Fibroblast of skin of scalp (primary cell): ENCODE measurements at regions not wholly inside any gene's neighbourhood (a gene's known extent, or its start where the extent isn't known, plus 50 kb on each side); places are given as distances from the start of the nearest gene placed in this dataset.

Experiments used
- DNase-seq: peaks from one replicate; pipeline ENCODE4 v3.0.0-alpha.2; 2013

GRCh38 chr12:75720812-75721641, 209.6 kb upstream of the KRR1 start:
- DNase-seq: no peak

- no peak for DNase-seq
These were observed 206.5 kb upstream of the KRR1 start for GRCh38 chr12:75717902-75718301.

GRCh38 chr12:75716291-75717025, 205.0 kb upstream of the KRR1 start:
- no peak for DNase-seq

- no peak for DNase-seq
These were observed 204.3 kb upstream of the KRR1 start for GRCh38 chr12:75715682-75716081.

GRCh38 chr12:75715323-75715644, 203.9 kb upstream of the KRR1 start:
- DNase-seq: no peak

- no peak for DNase-seq
These were observed 203.3 kb upstream of the KRR1 start for GRCh38 chr12:75714462-75715322.

GRCh38 chr12:75713434-75713833, 202.0 kb upstream of the KRR1 start:
- no peak for DNase-seq

GRCh38 chr12:75712223-75712622, 200.8 kb upstream of the KRR1 start:
- no peak for DNase-seq

GRCh38 chr12:75711271-75711670, 199.9 kb upstream of the KRR1 start:
- DNase-seq: no peak

- no peak for DNase-seq
These were observed 199.1 kb upstream of the KRR1 start for GRCh38 chr12:75710361-75711069.

- DNase-seq: no peak
These were observed 198.1 kb upstream of the KRR1 start for GRCh38 chr12:75709503-75709902.

GRCh38 chr12:75708802-75709201, 197.4 kb upstream of the KRR1 start:
- DNase-seq: no peak

- DNase-seq: no peak
These were observed 196.6 kb upstream of the KRR1 start for GRCh38 chr12:75707983-75708382.

- peak; percentile 56 for DNase-seq
These were observed 195.6 kb upstream of the KRR1 start for GRCh38 chr12:75706786-75707605.

- DNase-seq: peak; percentile 90
These were observed 194.6 kb upstream of the KRR1 start for GRCh38 chr12:75705749-75706711.

GRCh38 chr12:75704664-75705063, 193.3 kb upstream of the KRR1 start:
- no peak for DNase-seq

- no peak for DNase-seq
These were observed 192.8 kb upstream of the KRR1 start for GRCh38 chr12:75704208-75704607.

GRCh38 chr12:75703131-75703530, 191.7 kb upstream of the KRR1 start:
- DNase-seq: no peak

- no peak for DNase-seq
These were observed 191.2 kb upstream of the KRR1 start for GRCh38 chr12:75702477-75703093.

- no peak for DNase-seq
These were observed 190.4 kb upstream of the KRR1 start for GRCh38 chr12:75701859-75702258.
